Limb (tissue), 2 donors: ENCODE measurements at regions not wholly inside any gene's neighbourhood (a gene's known extent, or its start where the extent isn't known, plus 50 kb on each side); places are given as distances from the start of the nearest gene placed in this dataset.
"Not testable (repeated sequence)": the region's sequence is repeated elsewhere in the genome, so short reads cannot be mapped to it uniquely, and the experiment has no call there.

Experiments
- DNase-seq, 2 donors: peaks; one replicate each; pipeline ENCODE4 v3.0.0-alpha.2; 2016; ENCODE audit errors: extremely low spot score in 2 of 2

GRCh38 chr6:3619800-3620199 lies 131.7 kb downstream of the PXDC1 start:
- no peak for DNase-seq

DNA sequence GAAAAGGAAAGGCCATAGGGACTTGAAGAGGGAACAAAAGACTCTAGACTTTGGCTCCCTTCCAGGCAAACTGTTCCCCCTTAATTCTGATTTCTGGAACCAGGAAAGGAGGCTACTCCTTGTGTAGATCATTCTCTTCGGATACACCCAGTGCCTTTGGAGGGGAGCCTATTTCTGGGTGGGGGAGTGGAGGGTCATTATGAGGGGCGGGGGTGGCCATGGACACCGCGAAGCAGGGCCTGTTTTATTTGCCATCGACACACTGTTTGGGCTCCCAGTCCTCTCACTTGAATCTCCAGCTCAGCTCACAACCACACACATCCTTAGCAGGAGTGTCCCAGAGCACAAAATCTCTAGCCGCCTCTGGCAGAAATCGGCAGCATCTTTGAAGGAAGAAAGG lies 132.3 kb downstream of the PXDC1 start:
- no peak for DNase-seq

- no peak for DNase-seq
Observed at GRCh38 chr6:3618642-3619041, 132.9 kb downstream of the PXDC1 start.

DNA sequence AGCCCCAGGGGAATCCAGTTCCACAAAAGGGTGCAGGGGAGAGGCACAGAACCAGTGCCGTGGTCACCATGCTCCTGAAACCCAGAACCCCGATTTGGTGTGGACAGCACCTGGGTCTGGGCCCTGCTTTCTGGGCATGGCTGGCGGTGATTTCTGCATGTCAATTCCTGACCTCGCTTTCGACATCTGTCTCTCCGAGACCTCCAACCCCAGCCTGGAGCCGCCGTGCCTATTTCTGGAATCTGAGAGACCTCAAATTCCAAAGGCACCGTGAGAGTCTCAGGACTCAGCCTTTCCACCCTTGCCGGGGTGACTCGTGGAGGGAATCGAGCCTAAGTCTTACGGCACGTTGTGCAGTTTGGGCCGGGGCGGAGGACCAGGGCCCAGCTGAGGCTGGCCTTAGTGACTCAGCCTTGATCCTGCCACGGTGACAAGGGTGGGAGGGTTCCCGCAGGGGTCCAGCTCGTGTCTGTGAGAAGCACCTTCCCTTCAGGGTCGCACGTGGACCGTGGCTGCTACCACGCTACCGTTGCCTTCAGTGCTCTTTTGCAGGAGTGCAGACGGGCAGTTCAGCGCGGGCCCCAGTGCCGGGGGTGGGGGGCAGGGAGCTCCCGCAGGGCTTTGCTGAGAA lies 133.7 kb downstream of the PXDC1 start:
- DNase-seq, result no peak

GRCh38 chr6:3617192-3617631 lies 134.3 kb downstream of the PXDC1 start:
- DNase-seq, result no peak

DNA sequence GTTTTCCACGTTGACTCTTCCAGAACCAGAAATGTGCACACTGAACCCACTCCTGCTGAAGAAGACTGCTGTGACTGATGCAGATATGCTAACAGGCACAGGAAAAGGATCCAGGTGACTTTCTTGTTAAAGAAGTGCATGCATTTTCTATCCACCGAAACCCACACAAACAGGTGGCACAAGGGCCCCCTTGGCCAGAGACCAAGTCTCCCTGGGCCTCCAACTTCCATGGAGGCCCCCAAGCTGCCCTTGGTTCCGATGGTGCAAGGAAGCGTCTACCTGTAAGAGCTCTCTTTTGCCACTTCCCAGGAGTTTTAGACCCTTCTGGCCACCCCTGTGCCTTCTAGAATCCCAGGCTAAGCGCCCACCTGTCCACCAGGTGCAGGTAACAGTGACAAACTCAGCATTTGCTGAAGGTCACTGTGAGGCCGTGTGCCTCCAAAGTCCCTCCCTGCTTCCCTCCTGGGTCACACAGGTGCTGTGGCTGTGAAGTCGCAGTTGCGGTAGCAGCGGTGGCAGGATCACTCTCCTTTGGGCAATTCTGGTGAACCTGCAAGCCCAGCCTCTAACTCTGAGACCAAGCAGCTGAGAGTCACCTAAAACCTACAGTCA lies 134.8 kb downstream of the PXDC1 start:
- DNase-seq, result no peak

- no peak for DNase-seq
Observed at GRCh38 chr6:3615391-3616380, 135.8 kb downstream of the PXDC1 start.

- no peak for DNase-seq
Observed at GRCh38 chr6:3614918-3615317, 136.6 kb downstream of the PXDC1 start.

GRCh38 chr6:3613565-3613964 lies 137.9 kb downstream of the PXDC1 start:
- not testable (repeated sequence) for DNase-seq

GRCh38 chr6:3612341-3613041 lies 139.0 kb downstream of the PXDC1 start:
- no peak for DNase-seq

DNA sequence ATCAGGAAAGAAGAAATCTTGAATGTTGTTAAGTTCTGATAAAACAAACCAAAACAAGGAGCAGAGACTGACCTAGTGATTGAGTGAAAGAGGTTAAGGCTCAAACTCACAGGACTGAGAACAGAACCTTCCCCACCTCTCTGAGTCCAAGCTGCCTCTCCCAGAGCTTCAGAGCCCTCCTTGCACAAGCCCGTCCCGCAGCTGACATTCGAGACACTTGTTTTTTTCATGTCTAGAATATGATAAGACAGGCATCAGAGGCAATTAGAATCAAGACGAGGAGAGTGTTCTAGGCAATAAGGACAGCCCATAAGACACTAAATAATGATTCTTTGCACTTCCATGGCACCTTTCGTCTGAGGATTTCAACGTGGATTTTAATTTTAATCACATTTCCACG lies 140.6 kb downstream of the PXDC1 start:
- no peak for DNase-seq

DNA sequence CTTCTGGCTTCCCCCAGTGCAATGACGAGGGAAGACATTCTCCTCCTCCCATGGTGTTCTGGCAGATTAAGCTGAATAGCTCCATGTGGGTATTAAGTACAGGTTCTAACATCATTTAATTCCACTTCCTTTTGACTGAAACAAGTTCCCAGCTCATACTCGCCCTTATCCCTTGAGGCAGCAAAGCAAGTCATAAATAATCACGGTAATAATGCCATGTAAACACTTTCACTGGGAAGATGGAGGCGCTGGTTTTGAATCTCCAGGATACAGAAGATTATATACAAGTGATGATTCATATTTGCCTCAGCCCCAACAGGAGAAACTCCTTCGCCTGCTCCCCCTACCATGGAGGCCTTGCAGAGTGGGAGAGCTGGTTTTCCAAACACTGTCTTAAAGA lies 141.3 kb downstream of the PXDC1 start:
- DNase-seq, result no peak

DNA sequence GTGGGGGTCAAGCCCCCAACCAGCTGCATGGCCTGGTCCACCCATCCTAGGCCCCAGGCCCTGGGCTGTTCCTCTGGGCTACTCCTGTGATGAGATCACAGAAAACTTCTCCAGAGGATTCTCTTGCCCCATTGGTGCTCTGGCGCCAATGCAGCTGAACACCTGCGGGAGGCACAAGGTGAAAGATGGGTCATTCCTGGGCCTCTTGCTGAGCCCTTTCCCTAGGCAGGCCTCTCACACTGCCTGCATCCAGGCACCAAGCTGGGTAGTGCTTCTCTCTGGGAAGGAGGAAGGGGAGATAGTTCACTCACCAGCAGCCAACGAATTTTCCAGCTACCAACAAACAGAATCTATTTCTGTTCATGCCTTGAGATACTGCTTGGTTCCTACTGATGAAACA lies 142.1 kb downstream of the PXDC1 start:
- no peak for DNase-seq

- no peak for DNase-seq
Observed at GRCh38 chr6:3608159-3608558, 143.4 kb downstream of the PXDC1 start.

- DNase-seq, result no peak
Observed at GRCh38 chr6:3607599-3607998, 143.9 kb downstream of the PXDC1 start.

DNA sequence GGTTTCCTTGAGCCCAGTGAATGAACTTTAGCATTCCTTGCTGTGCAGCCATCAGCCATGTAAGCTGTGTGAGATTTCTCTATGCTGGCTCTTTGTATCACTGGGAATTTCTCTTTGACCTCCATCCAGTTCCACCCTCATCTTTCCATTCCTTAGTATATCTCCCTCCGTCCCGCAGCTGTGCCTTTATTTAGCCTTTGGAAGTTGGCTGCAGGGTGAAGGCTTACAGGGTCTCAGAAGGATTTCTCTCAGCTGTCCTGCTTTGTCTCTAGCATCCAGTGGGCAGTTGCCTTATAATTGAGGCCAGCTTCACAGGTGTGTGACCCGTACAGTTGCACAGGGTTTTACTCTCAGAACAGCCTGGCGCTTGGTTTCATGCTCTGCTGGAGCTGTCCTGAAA lies 144.3 kb downstream of the PXDC1 start:
- no peak for DNase-seq

- no peak for DNase-seq
Observed at GRCh38 chr6:3603340-3604130, 146.7 kb upstream of the SLC22A23 start.

GRCh38 chr6:3601570-3601969 lies 144.7 kb upstream of the SLC22A23 start:
- no peak for DNase-seq

GRCh38 chr6:3597500-3598064 lies 140.7 kb upstream of the SLC22A23 start:
- no peak for DNase-seq

DNA sequence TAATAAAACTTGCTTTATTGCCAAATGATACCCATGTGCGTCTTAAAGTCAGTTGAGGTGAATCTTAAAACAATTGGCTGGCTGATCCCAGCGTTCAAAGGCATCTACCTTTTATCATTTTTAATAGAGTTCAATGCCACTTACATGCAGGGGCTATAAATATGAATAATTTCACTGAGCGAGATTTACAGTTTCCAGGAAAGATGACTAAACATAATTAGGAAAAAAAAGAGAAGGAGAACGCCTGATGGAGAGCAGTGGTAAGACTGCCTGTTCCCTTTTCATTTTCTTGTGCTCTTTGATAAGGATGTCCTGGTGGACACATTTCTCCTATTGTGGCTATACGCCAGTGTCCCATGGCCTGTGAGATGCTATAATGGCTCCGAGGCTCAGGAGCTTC lies 139.9 kb upstream of the SLC22A23 start:
- DNase-seq, result no peak

- DNase-seq, result no peak
Observed at GRCh38 chr6:3594201-3594600, 137.4 kb upstream of the SLC22A23 start.
